CD4-positive, alpha-beta T cell (primary cell): ENCODE measurements at regions not wholly inside any gene's neighbourhood (a gene's known extent, or its start where the extent isn't known, plus 50 kb on each side); places are given as distances from the start of the nearest gene placed in this dataset.
A peak's percentile ranks its signal among the peaks of the same experiment; 100 is the strongest.

Experiments
- ATAC-seq: fragments of 200-7000 bp; cut with Tn5 transposase; one replicate; pipeline ENCODE4 v1.10.0; 2022; ENCODE audit warnings: mild to moderate bottlenecking; ENCODE audit not compliant: poor library complexity
- CTCF ChIA-PET: fragments of 350-600 bp; sonication (Branson Sonifier 250); formaldehyde crosslinking; loops from one replicate; lab custom pipeline; 2021; ENCODE audit warnings: antibody characterized with exemption, inconsistent platforms; lab: Charles Lee
- POLR2A ChIA-PET: fragments of 350-600 bp; sonication (Branson Sonifier 250); formaldehyde crosslinking; loops from one replicate; lab custom pipeline; 2021; ENCODE audit warnings: antibody characterized with exemption, inconsistent platforms; lab: Charles Lee
- DNase-seq, 14 experiments: peaks; one replicate each; pipeline ENCODE4 v3.0.0-alpha.2; 2013 to 2020; ENCODE audit warnings: mixed read lengths in 2 of 14
- H3K27ac ChIP-seq, 2 donors: one replicate each; pipeline versions ENCODE4 v1.5.1 to v1.7.0; 2013; ENCODE audit warnings: low read length in 2 of 2, low read depth in 1 of 2, mild to moderate bottlenecking in 1 of 2
- H3K27me3 ChIP-seq, 2 experiments: 1 replicate in 1 of 2; 2 replicates in 1 of 2; pipeline versions ENCODE4 v1.6.1 to v1.7.0; 2013; ENCODE audit warnings: low read length in 2 of 2, control low read depth in 1 of 2, mild to moderate bottlenecking in 1 of 2, moderate library complexity in 1 of 2; ENCODE audit not compliant: insufficient read depth in 2 of 2, control insufficient read depth in 1 of 2
- H3K36me3 ChIP-seq: one replicate; pipeline ENCODE4 v1.6.1; 2013; ENCODE audit warnings: low read length, control low read depth; ENCODE audit not compliant: insufficient read depth
- H3K4me1 ChIP-seq: one replicate; pipeline ENCODE4 v1.6.1; 2013; ENCODE audit warnings: low read length, control low read depth; ENCODE audit not compliant: insufficient read depth
- H3K4me3 ChIP-seq: one replicate; pipeline ENCODE4 v1.5.1; 2013; ENCODE audit warnings: mild to moderate bottlenecking, low read length, moderate library complexity
- H3K9me3 ChIP-seq, 2 experiments: 1 replicate in 1 of 2; 2 replicates in 1 of 2; pipeline versions ENCODE4 v1.6.1 to v1.7.0; 2013; ENCODE audit warnings: low read length in 2 of 2, mild to moderate bottlenecking in 2 of 2, control low read depth in 1 of 2, moderate library complexity in 1 of 2; ENCODE audit not compliant: control insufficient read depth in 1 of 2, insufficient read depth in 1 of 2
- H3K27ac Mint-ChIP-seq: one replicate; pipeline ENCODE4 v1.8.0; 2020; ENCODE audit warnings: mixed read lengths
- H3K27me3 Mint-ChIP-seq: one replicate; pipeline ENCODE4 v1.8.0; 2021; ENCODE audit warnings: mixed read lengths
- H3K36me3 Mint-ChIP-seq: one replicate; pipeline ENCODE4 v1.8.0; 2021; ENCODE audit warnings: low read depth, mixed read lengths
- H3K4me1 Mint-ChIP-seq: one replicate; pipeline ENCODE4 v1.8.0; 2021; ENCODE audit warnings: low read depth, mixed read lengths
- H3K4me3 Mint-ChIP-seq: one replicate; pipeline ENCODE4 v1.8.0; 2020; ENCODE audit warnings: mild to moderate bottlenecking, mixed read lengths
- H3K9me3 Mint-ChIP-seq: one replicate; pipeline ENCODE4 v1.8.0; 2020; ENCODE audit warnings: mixed read lengths
- CTCF ChIP-seq: fragments of 200-600 bp; IDR thresholded peaks from one replicate; pipeline ENCODE4 v1.8.0; 2022; ENCODE audit warnings: antibody characterized with exemption, mild to moderate bottlenecking
- intact Hi-C, 2 experiments: fragments of 100-400 bp; cut with DNase I in 1 of 2; cut with micrococcal nuclease in 1 of 2; formaldehyde crosslinking; loops; one replicate each; pipeline versions ENCODE4 v1.15.1 to v1.9.0; 2023 to 2025; cut with DNase I, micrococcal nuclease

- ATAC-seq (peak; percentile 65), DNase-seq (peak in 13 of 14 experiments; percentile 37 to 90 (median 59))
- peaks cover 66% of the 10 kb centered on the region for H3K4me1 ChIP-seq
- POLR2A ChIA-PET, result interaction anchor here (0.8 to 5.7 kb wide), 8 partner anchors 9 to 459 kb away, joined by 3 to 60 read pairs (median 5); no protein-coding TSS in a partner anchor
- no peak for TF ChIP-seq CTCF
- Mint-ChIP-seq H3K27ac (no peak overlapping the region), H3K27me3 (no peaks in the 10 kb centered on the region), H3K4me3 (no peak overlapping the region), H3K36me3 (no peaks in the 10 kb centered on the region), H3K4me1 (peaks cover 15% of the 10 kb centered on the region), H3K9me3 (no peaks in the 10 kb centered on the region)
- peak overlapping the region; percentile 20 for H3K4me3 ChIP-seq
- H3K9me3 ChIP-seq, result no peaks in the 10 kb centered on the region
- no peaks in the 10 kb centered on the region for H3K36me3 ChIP-seq
- H3K27me3 ChIP-seq, result no peaks in the 10 kb centered on the region
- intact Hi-C loops, result loop anchor here (1.0 to 10.0 kb wide), 4 partner anchors 13 to 1010 kb away; partner anchors contain the start of genes ARFIP1 (in 1 of the 2), FBXW7 (in 1 of the 2) and TIGD4 (in 1 of the 2)
- H3K27ac ChIP-seq, result peak overlapping the region; percentile 66
- CTCF ChIA-PET, result interaction anchor here (0.6 to 9.1 kb wide), 3 partner anchors 13 to 630 kb away, joined by 3 to 77 read pairs (median 20); no protein-coding TSS in a partner anchor
Observed at GRCh38 chr4:153114771-153115321, 89.4 kb upstream of the TRIM2 start.

GRCh38 chr4:153115322-153116290 is 88.6 kb upstream of the TRIM2 start:
- ATAC-seq, result peak; percentile 54
- Histone ChIP-seq H3K9me3 (no peaks in the 10 kb centered on the region), H3K36me3 (no peaks in the 10 kb centered on the region), H3K4me1 (peaks cover 66% of the 10 kb centered on the region), H3K4me3 (peak overlapping the region; percentile 20), H3K27ac (peak overlapping the region; percentile 66), H3K27me3 (no peaks in the 10 kb centered on the region)
- no peak overlapping the region for H3K4me3 Mint-ChIP-seq
- no peaks in the 10 kb centered on the region for H3K9me3 Mint-ChIP-seq
- intact Hi-C loops, result loop anchor here in 1 of 2 experiments (2.0 to 10.0 kb wide), 2 partner anchors 579 to 1011 kb away; partner anchors contain the start of gene FBXW7
- peak; percentile 43 to 92 (median 62) for DNase-seq
- TF ChIP-seq CTCF, result no peak
- H3K36me3 Mint-ChIP-seq, result no peaks in the 10 kb centered on the region
- ChIA-PET POLR2A (interaction anchor here (0.5 to 5.7 kb wide), 9 partner anchors 10 to 336 kb away, joined by 3 to 60 read pairs (median 5); partner anchors contain the start of genes ARFIP1 and TIGD4), CTCF (interaction anchor here (0.6 to 9.1 kb wide), 3 partner anchors 12 to 631 kb away, joined by 3 to 77 read pairs (median 20); no protein-coding TSS in a partner anchor)
- no peak overlapping the region for H3K27ac Mint-ChIP-seq
- peaks cover 15% of the 10 kb centered on the region for H3K4me1 Mint-ChIP-seq
- no peaks in the 10 kb centered on the region for H3K27me3 Mint-ChIP-seq

- Mint-ChIP-seq H3K4me3 (no peak overlapping the region), H3K27me3 (no peaks in the 10 kb centered on the region), H3K9me3 (no peaks in the 10 kb centered on the region), H3K4me1 (peaks cover 10% of the 10 kb centered on the region), H3K36me3 (no peaks in the 10 kb centered on the region), H3K27ac (no peak overlapping the region)
- peak overlapping the region; percentile 20 for H3K4me3 ChIP-seq
- ChIA-PET CTCF (interaction anchor here (0.7 to 9.1 kb wide), 3 partner anchors 12 to 517 kb away, joined by 3 to 77 read pairs (median 20); no protein-coding TSS in a partner anchor), POLR2A (interaction anchor here (1.2 to 5.7 kb wide), 6 partner anchors 10 to 337 kb away, joined by 5 to 60 read pairs (median 9); partner anchors contain the start of genes ARFIP1 and TIGD4)
- peaks cover 66% of the 10 kb centered on the region for H3K4me1 ChIP-seq
- peak in 7 of 14 experiments; percentile 9 to 70 (median 20) for DNase-seq
- TF ChIP-seq CTCF, result no peak
- intact Hi-C loops, result loop anchor here in 1 of 2 experiments (10.0 kb wide), 1 partner anchor 1011 kb away; no protein-coding TSS in a partner anchor
- H3K36me3 ChIP-seq, result no peaks in the 10 kb centered on the region
- H3K9me3 ChIP-seq, result no peaks in the 10 kb centered on the region
- H3K27ac ChIP-seq, result peak overlapping the region; percentile 66
- ATAC-seq, result peak; percentile 59
- H3K27me3 ChIP-seq, result no peaks in the 10 kb centered on the region
Observed at GRCh38 chr4:153116291-153116680, 88.0 kb upstream of the TRIM2 start.
